A673 (cell line): ENCODE measurements at regions not wholly inside any gene's neighbourhood (a gene's known extent, or its start where the extent isn't known, plus 50 kb on each side); places are given as distances from the start of the nearest gene placed in this dataset.

Source experiments
- BruUV-seq: library from RNA; stranded (reverse); fragments of 400-500 nt; replicated peaks from 2 replicates; lab custom pipeline; 2021; lab: Mats Ljungman, UMichigan
- CTCF ChIA-PET: fragments of 300-600 bp; sonication (Branson Sonifier 250); formaldehyde crosslinking; loops from one replicate; lab custom pipeline; 2022; ENCODE audit warnings: antibody characterized with exemption; lab: Charles Lee
- POLR2A ChIA-PET: fragments of 300-600 bp; sonication (Branson Sonifier 250); formaldehyde crosslinking; loops from one replicate; lab custom pipeline; 2022; ENCODE audit warnings: antibody characterized with exemption; ENCODE audit not compliant: low non-redundant PET; lab: Charles Lee
- DNase-seq: peaks from one replicate; pipeline ENCODE4 v3.0.0-alpha.2; 2015; ENCODE audit warnings: low spot score
- H3K27ac ChIP-seq: fragments of 200-600 bp; sonication (generic); 2 replicates; pipeline ENCODE4 v1.5.1; 2016; ENCODE audit warnings: mixed run types, low read depth, mild to moderate bottlenecking, mixed read lengths, antibody characterized with exemption, low read length; ENCODE audit not compliant: poor library complexity, severe bottlenecking
- H3K27me3 ChIP-seq: fragments of 200-600 bp; sonication (generic); replicated peaks from 2 replicates; pipeline ENCODE4 v1.6.1; 2017; ENCODE audit warnings: mixed run types, low read depth, mild to moderate bottlenecking, mixed read lengths, antibody characterized with exemption, low read length; ENCODE audit not compliant: insufficient read depth, poor library complexity
- H3K36me3 ChIP-seq: fragments of 200-600 bp; sonication (generic); 2 replicates; pipeline ENCODE4 v1.6.1; 2016; ENCODE audit warnings: mixed run types, mild to moderate bottlenecking, mixed read lengths, antibody characterized with exemption, low read length; ENCODE audit not compliant: insufficient read depth, poor library complexity, severe bottlenecking
- H3K4me1 ChIP-seq: fragments of 200-600 bp; sonication (generic); 2 replicates; pipeline ENCODE4 v1.6.1; 2017; ENCODE audit warnings: mixed run types, mild to moderate bottlenecking, mixed read lengths, antibody characterized with exemption, low read length; ENCODE audit not compliant: insufficient read depth, poor library complexity, severe bottlenecking
- H3K4me3 ChIP-seq: fragments of 200-600 bp; sonication (generic); 2 replicates; pipeline ENCODE4 v1.5.1; 2016; ENCODE audit warnings: low read depth, mixed run types, mild to moderate bottlenecking, mixed read lengths, low read length; ENCODE audit not compliant: poor library complexity, severe bottlenecking
- H3K9me3 ChIP-seq: fragments of 200-600 bp; sonication (generic); 2 replicates; pipeline ENCODE4 v1.6.1; 2016; ENCODE audit warnings: mixed run types, low read depth, mild to moderate bottlenecking, mixed read lengths, antibody characterized with exemption, low read length; ENCODE audit not compliant: poor library complexity, severe bottlenecking
- EZH2 ChIP-seq: fragments of 200-600 bp; sonication (generic); IDR thresholded peaks from 2 replicates; pipeline ENCODE4 v1.6.1; 2017; ENCODE audit warnings: borderline replicate concordance, low read depth, mild to moderate bottlenecking, mixed read lengths, antibody characterized with exemption, low read length; ENCODE audit not compliant: poor library complexity, severe bottlenecking
- intact Hi-C: fragments of 100-400 bp; cut with micrococcal nuclease; formaldehyde crosslinking; loops from one replicate; pipeline ENCODE4 v1.10.0; 2022; ENCODE audit not compliant: unreplicated experiment
- TF ChIP-seq, protein P1 (sequence below): fragments of 300-800, 200-600 bp; sonication (generic); conservative IDR thresholded peaks from 2 replicates; pipeline ENCODE4 v1.5.1; 2017; ENCODE audit warnings: low read depth, mild to moderate bottlenecking, antibody characterized with exemption, low read length, moderate library complexity, mixed read lengths

DNA sequence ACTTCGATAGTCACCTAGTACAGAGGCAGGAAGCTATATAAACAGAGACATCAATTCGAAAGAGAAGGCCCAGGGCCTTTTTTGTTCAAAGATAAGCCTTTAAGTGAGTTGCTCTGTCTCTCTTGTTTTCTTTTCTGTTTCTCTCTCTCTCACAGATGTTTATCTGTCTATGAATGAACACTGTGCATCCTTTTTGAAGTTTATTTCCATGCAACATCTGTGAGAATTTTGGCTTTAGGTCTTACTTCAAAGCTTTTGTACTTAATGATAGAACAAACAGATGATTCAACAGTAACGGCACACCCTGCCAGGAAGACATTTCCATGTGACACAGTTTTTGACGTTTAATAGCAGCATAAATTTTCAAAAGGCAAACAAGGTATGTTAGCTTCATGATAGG lies 1413.1 kb upstream of the CDH6 start:
- intact Hi-C loops = no loop called here
- BruUV-seq = no TSS peak
- Histone ChIP-seq H3K27me3 (no peaks in the 10 kb centered on the region), H3K4me3 (no peak overlapping the region), H3K9me3 (no peaks in the 10 kb centered on the region), H3K27ac (no peak overlapping the region), H3K36me3 (no peaks in the 10 kb centered on the region), H3K4me1 (no peaks in the 10 kb centered on the region)
- ChIA-PET POLR2A (no interaction called here), CTCF (no interaction called here)
- DNase-seq = no peak
- TF ChIP-seq EZH2 = no peak
- TF ChIP-seq, protein P1, sequence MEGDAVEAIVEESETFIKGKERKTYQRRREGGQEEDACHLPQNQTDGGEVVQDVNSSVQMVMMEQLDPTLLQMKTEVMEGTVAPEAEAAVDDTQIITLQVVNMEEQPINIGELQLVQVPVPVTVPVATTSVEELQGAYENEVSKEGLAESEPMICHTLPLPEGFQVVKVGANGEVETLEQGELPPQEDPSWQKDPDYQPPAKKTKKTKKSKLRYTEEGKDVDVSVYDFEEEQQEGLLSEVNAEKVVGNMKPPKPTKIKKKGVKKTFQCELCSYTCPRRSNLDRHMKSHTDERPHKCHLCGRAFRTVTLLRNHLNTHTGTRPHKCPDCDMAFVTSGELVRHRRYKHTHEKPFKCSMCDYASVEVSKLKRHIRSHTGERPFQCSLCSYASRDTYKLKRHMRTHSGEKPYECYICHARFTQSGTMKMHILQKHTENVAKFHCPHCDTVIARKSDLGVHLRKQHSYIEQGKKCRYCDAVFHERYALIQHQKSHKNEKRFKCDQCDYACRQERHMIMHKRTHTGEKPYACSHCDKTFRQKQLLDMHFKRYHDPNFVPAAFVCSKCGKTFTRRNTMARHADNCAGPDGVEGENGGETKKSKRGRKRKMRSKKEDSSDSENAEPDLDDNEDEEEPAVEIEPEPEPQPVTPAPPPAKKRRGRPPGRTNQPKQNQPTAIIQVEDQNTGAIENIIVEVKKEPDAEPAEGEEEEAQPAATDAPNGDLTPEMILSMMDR = no peak

DNA sequence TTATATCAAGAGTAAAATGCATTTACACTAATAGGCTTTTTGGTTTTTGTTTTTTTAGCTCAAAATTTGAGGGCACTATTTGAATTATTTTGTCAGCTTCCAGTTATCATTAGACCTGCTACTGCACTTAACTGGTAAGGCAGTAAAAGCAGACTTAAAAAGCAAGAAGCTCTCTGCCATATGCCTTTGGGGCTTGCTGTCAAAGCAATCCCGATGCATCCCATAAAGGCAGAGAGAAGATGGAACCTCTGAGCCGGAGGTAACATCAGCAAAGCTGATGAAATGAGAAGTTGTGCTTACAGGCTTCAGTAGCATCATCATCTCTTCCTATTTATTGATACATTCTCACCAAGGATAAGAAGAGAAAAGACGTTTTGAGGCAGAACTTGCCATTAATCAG lies 1414.3 kb upstream of the CDH6 start:
- H3K9me3 ChIP-seq = no peaks in the 10 kb centered on the region
- no peak overlapping the region for H3K4me3 ChIP-seq
- intact Hi-C loops = no loop called here
- DNase-seq = no peak
- H3K4me1 ChIP-seq = no peaks in the 10 kb centered on the region
- BruUV-seq = no TSS peak
- no peak for TF ChIP-seq EZH2
- TF ChIP-seq, protein P1 = no peak
- ChIA-PET POLR2A (no interaction called here), CTCF (no interaction called here)
- H3K27me3 ChIP-seq = no peaks in the 10 kb centered on the region
- H3K27ac ChIP-seq = no peak overlapping the region
- no peaks in the 10 kb centered on the region for H3K36me3 ChIP-seq

DNA sequence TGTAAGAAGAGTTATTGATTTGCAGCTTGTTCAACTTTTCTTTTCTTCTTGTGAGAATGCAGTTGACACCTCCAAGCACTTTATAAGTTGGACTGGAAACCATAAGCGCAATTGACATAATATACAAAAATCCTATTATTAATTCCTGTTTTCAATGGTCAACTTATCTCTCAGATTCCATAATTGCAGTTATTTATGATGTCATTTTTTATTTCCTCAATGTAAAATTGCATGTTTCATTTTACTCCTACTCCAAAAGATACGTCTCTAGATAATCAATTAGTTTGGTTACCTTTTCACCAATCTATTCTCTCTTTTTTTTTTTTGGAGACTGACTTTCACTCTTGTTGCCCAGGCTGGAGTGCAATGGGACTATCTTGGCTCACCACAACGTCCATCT lies 1416.1 kb upstream of the CDH6 start:
- BruUV-seq = no TSS peak
- no peaks in the 10 kb centered on the region for H3K4me1 ChIP-seq
- H3K27me3 ChIP-seq = no peaks in the 10 kb centered on the region
- no peak overlapping the region for H3K4me3 ChIP-seq
- H3K27ac ChIP-seq = no peak overlapping the region
- H3K36me3 ChIP-seq = no peaks in the 10 kb centered on the region
- no peak for TF ChIP-seq EZH2
- TF ChIP-seq, protein P1 = no peak
- CTCF ChIA-PET = no interaction called here
- intact Hi-C loops = no loop called here
- H3K9me3 ChIP-seq = no peaks in the 10 kb centered on the region
- POLR2A ChIA-PET = no interaction called here
- no peak for DNase-seq
